Smooth muscle cell (in vitro differentiated cells): ENCODE measurements at regions not wholly inside any gene's neighbourhood (a gene's known extent, or its start where the extent isn't known, plus 50 kb on each side); places are given as distances from the start of the nearest gene placed in this dataset.
A peak's percentile ranks its signal among the peaks of the same experiment; 100 is the strongest.

Experiments
- DNase-seq: peaks from one replicate; lab custom pipeline; 2025; ENCODE audit not compliant: unreplicated experiment; lab: John Stamatoyannopoulos, UW
- H2AFZ ChIP-seq: fragments of 200-600 bp; sonication (generic); 2 replicates; pipeline ENCODE4 v1.6.0; 2016; ENCODE audit warnings: antibody characterized with exemption, low read depth, mild to moderate bottlenecking
- H3F3A ChIP-seq: fragments of 200-600 bp; sonication (generic); 2 replicates; pipeline ENCODE4 v1.6.0; 2017; ENCODE audit warnings: antibody characterized with exemption, low read depth
- H3K27ac ChIP-seq: fragments of 200-600 bp; sonication (generic); 2 replicates; pipeline ENCODE4 v1.5.1; 2016; ENCODE audit warnings: low read depth, mild to moderate bottlenecking
- H3K27me3 ChIP-seq: fragments of 200-600 bp; sonication (generic); 2 replicates; pipeline ENCODE4 v1.6.1; 2016; ENCODE audit warnings: low read depth, mild to moderate bottlenecking
- H3K36me3 ChIP-seq: fragments of 200-600 bp; sonication (generic); 2 replicates; pipeline ENCODE4 v1.5.1; 2016; ENCODE audit warnings: low read depth
- H3K4me1 ChIP-seq: fragments of 200-600 bp; sonication (generic); 2 replicates; pipeline ENCODE4 v1.5.1; 2016; ENCODE audit warnings: low read depth
- H3K4me2 ChIP-seq: fragments of 200-600 bp; sonication (generic); 2 replicates; pipeline ENCODE4 v1.6.0; 2016; ENCODE audit warnings: mild to moderate bottlenecking
- H3K4me3 ChIP-seq: fragments of 200-600 bp; sonication (generic); 2 replicates; pipeline ENCODE4 v1.5.1; 2016; ENCODE audit warnings: mild to moderate bottlenecking
- H3K79me2 ChIP-seq: fragments of 200-600 bp; sonication (generic); 2 replicates; pipeline ENCODE4 v1.6.0; 2016; ENCODE audit warnings: low read depth, mild to moderate bottlenecking
- H3K9ac ChIP-seq: fragments of 200-600 bp; sonication (generic); 2 replicates; pipeline ENCODE4 v1.6.0; 2016; ENCODE audit warnings: low read depth
- H3K9me3 ChIP-seq: fragments of 200-600 bp; sonication (generic); replicated peaks from 2 replicates; pipeline ENCODE4 v1.5.1; 2016; ENCODE audit warnings: low read depth
- H4K20me1 ChIP-seq: fragments of 200-600 bp; sonication (generic); 2 replicates; pipeline ENCODE4 v1.6.0; 2016; ENCODE audit warnings: low read depth
- WGBS: methylation state at CpG from one replicate; pipeline ENCODE4 v1.1.7; 2016; ENCODE audit warnings: low lambda C conversion rate; 5-methylcytosine and 5-hydroxymethylcytosine counted together
- TF ChIP-seq, protein P1 (sequence below): fragments of 200-600 bp; sonication (generic); IDR thresholded peaks from 2 replicates; pipeline ENCODE4 v1.5.1; 2017; ENCODE audit warnings: borderline replicate concordance, mild to moderate bottlenecking, antibody characterized with exemption; ENCODE audit not compliant: insufficient read depth, poor library complexity, severe bottlenecking

DNA sequence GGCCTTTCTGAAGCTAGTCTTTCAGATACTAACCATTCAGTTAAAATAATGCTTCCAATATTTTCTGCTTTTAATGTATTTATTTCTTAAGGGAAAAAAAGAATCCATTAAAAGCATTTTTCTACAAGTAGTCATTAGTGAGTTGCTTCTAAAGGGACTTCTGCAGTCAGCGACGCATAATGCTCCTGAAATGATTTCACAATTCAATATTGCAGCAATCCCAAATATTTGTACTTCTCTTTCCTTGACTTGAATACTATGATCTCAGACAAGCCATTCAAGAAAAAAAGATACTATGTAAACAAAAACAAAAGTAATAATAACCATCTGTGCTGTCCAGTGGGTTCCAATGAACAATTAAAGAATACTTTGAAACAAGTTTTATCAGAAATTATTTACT lies 681.0 kb downstream of the DIPK2A start:
- Histone ChIP-seq H2AFZ (peak overlapping the region; percentile 59), H4K20me1 (no peaks in the 10 kb centered on the region), H3K79me2 (no peaks in the 10 kb centered on the region), H3K4me3 (no peak overlapping the region), H3K27ac (peak overlapping the region; percentile 28), H3F3A (no peaks in the 10 kb centered on the region), H3K4me1 (no peaks in the 10 kb centered on the region), H3K27me3 (no peaks in the 10 kb centered on the region), H3K36me3 (no peaks in the 10 kb centered on the region), H3K4me2 (peak overlapping the region; percentile 13), H3K9ac (no peak overlapping the region), H3K9me3 (no peaks in the 10 kb centered on the region)
- DNase-seq, result no peak
- TF ChIP-seq, protein P1, sequence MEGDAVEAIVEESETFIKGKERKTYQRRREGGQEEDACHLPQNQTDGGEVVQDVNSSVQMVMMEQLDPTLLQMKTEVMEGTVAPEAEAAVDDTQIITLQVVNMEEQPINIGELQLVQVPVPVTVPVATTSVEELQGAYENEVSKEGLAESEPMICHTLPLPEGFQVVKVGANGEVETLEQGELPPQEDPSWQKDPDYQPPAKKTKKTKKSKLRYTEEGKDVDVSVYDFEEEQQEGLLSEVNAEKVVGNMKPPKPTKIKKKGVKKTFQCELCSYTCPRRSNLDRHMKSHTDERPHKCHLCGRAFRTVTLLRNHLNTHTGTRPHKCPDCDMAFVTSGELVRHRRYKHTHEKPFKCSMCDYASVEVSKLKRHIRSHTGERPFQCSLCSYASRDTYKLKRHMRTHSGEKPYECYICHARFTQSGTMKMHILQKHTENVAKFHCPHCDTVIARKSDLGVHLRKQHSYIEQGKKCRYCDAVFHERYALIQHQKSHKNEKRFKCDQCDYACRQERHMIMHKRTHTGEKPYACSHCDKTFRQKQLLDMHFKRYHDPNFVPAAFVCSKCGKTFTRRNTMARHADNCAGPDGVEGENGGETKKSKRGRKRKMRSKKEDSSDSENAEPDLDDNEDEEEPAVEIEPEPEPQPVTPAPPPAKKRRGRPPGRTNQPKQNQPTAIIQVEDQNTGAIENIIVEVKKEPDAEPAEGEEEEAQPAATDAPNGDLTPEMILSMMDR, result no peak
- 33% methylated on average over 2 of the region's 2 CpGs for WGBS

DNA sequence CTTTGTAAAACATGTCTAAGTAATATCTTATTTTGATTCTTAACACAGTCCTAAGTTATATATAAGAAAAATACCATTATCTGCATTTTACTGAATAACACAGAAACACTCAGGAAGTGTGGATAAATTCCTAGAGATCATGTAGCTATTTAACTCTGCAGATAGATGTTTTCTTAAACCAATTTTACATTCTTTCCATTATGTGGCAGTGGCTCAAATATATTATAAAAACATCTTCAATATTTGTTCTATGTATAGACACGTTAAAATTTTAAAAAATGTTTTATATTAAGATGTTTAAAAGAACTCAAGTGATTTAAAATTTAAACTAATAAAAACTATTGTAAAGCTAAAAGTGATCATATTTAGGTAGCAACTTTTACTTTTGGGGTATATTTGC lies 683.8 kb downstream of the DIPK2A start:
- Histone ChIP-seq H3K27me3 (no peaks in the 10 kb centered on the region), H3K9ac (no peak overlapping the region), H3K4me3 (no peak overlapping the region), H2AFZ (no peak overlapping the region), H3K4me1 (no peaks in the 10 kb centered on the region), H4K20me1 (no peaks in the 10 kb centered on the region), H3K9me3 (no peaks in the 10 kb centered on the region), H3K36me3 (no peaks in the 10 kb centered on the region), H3K4me2 (no peak overlapping the region), H3F3A (no peaks in the 10 kb centered on the region), H3K79me2 (no peaks in the 10 kb centered on the region), H3K27ac (no peak overlapping the region)
- WGBS, result 83% methylated on average over 1 of the region's 1 CpG
- no peak for DNase-seq
- TF ChIP-seq, protein P1, result no peak

DNA sequence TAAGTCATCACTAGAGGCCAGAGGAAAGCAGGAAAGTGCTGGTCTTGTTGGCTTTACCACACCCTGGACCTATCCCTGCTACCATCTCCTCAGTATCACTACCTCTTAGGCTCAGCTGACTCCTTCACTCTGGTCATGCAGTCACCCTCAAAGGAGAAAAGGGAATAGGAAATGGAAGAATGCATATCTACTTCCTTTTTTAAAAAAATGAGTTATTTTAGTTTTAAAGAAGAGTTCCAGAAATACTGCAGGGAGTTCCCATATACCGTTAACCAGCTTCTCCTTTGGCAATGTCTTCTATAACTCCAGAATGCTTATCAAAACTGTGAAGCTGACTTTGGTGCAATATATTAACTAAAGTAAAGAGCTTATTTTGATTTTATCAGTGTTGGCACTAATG lies 688.6 kb downstream of the DIPK2A start:
- Histone ChIP-seq H3K36me3 (no peaks in the 10 kb centered on the region), H3K9me3 (no peaks in the 10 kb centered on the region), H3K4me1 (no peaks in the 10 kb centered on the region), H3K79me2 (no peaks in the 10 kb centered on the region), H3K4me2 (no peak overlapping the region), H3K27ac (no peak overlapping the region), H3K9ac (no peak overlapping the region), H3K4me3 (no peak overlapping the region), H3F3A (no peaks in the 10 kb centered on the region), H3K27me3 (no peaks in the 10 kb centered on the region), H2AFZ (no peak overlapping the region), H4K20me1 (no peaks in the 10 kb centered on the region)
- 94% methylated on average over 1 of the region's 1 CpG for WGBS
- TF ChIP-seq, protein P1, result no peak
- no peak for DNase-seq

DNA sequence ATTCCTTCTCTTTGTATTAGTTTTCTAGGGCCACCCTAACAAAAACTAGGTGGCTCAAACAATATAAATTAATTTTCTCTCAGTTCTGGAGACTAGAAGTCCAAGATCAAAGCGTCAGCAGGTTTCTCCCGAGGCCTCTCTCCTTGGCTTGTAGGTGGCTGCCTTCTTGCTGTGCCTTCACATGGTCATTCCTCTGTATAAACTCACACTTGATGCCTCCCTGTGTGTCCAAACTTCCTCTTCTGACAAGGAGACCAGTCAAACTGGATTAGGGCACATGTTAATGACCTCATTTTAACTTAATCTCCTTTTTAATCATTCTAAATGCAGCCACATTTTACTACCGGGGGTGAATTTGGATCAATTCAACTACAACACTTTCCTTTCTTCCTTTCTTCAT lies 691.1 kb downstream of the DIPK2A start:
- H2AFZ ChIP-seq, result no peak overlapping the region
- WGBS, result 91% methylated on average over 3 of the region's 3 CpGs
- no peaks in the 10 kb centered on the region for H3K36me3 ChIP-seq
- TF ChIP-seq, protein P1, result no peak
- H3K79me2 ChIP-seq, result no peaks in the 10 kb centered on the region
- no peaks in the 10 kb centered on the region for H4K20me1 ChIP-seq
- no peaks in the 10 kb centered on the region for H3F3A ChIP-seq
- no peak overlapping the region for H3K4me2 ChIP-seq
- H3K4me3 ChIP-seq, result no peak overlapping the region
- H3K27ac ChIP-seq, result no peak overlapping the region
- no peak for DNase-seq
- H3K4me1 ChIP-seq, result no peaks in the 10 kb centered on the region
- no peak overlapping the region for H3K9ac ChIP-seq
- peaks cover 3% of the 10 kb centered on the region for H3K9me3 ChIP-seq
- no peaks in the 10 kb centered on the region for H3K27me3 ChIP-seq
